Common myeloid progenitor, CD34-positive (primary cell): ENCODE measurements at regions not wholly inside any gene's neighbourhood (a gene's known extent, or its start where the extent isn't known, plus 50 kb on each side); places are given as distances from the start of the nearest gene placed in this dataset.

ENCODE experiments used
- CTCF ChIA-PET: fragments of 350-600 bp; sonication (Branson Sonifier 250); formaldehyde crosslinking; loops from one replicate; lab custom pipeline; 2021; ENCODE audit warnings: antibody characterized with exemption; lab: Charles Lee
- POLR2A ChIA-PET: fragments of 350-600 bp; sonication (Branson Sonifier 250); formaldehyde crosslinking; loops from one replicate; lab custom pipeline; 2021; ENCODE audit warnings: antibody characterized with exemption; lab: Charles Lee
- DNase-seq, 3 donors: peaks; one replicate each; pipeline versions ENCODE4 v3.0.0 to v3.0.0-alpha.2; 2013
- H3K27ac ChIP-seq, 2 experiments: 1 replicate in 1 of 2; 2 replicates in 1 of 2; pipeline ENCODE4 v1.7.0; 2013; ENCODE audit warnings: inconsistent platforms in 2 of 2, low read length in 2 of 2, mild to moderate bottlenecking in 2 of 2, low read depth in 1 of 2, moderate library complexity in 1 of 2; ENCODE audit not compliant: severe bottlenecking in 2 of 2, insufficient read depth in 1 of 2, poor library complexity in 1 of 2
- H3K27me3 ChIP-seq, 5 experiments: replicated peaks in 2 of 5; 1 replicate in 3 of 5; 2 replicates in 2 of 5; pipeline versions ENCODE4 v1.6.1 to v1.7.0; 2013; ENCODE audit warnings: low read length in 4 of 5, mild to moderate bottlenecking in 2 of 5, moderate library complexity in 2 of 5, inconsistent platforms in 1 of 5; ENCODE audit not compliant: insufficient read depth in 5 of 5, control insufficient read depth in 4 of 5
- H3K36me3 ChIP-seq, 4 experiments: 1 replicate in 2 of 4; 2 replicates in 2 of 4; pipeline versions ENCODE4 v1.6.1 to v1.7.0; 2013; ENCODE audit warnings: low read length in 3 of 4, control low read depth in 1 of 4, mild to moderate bottlenecking in 1 of 4; ENCODE audit not compliant: control insufficient read depth in 4 of 4, insufficient read depth in 4 of 4
- H3K4me1 ChIP-seq, 4 experiments: 1 replicate in 3 of 4; 2 replicates in 1 of 4; pipeline versions ENCODE4 v1.6.1 to v1.7.1; 2013; ENCODE audit warnings: low read length in 3 of 4, mild to moderate bottlenecking in 3 of 4, control low read depth in 1 of 4, inconsistent platforms in 1 of 4, moderate library complexity in 1 of 4; ENCODE audit not compliant: control insufficient read depth in 4 of 4, insufficient read depth in 4 of 4; ENCODE audit errors: control extremely low read depth in 1 of 4
- H3K4me3 ChIP-seq, 7 experiments: 1 replicate in 4 of 7; 2 replicates in 3 of 7; pipeline versions ENCODE4 v1.5.1 to v1.7.0; 2013; ENCODE audit warnings: mild to moderate bottlenecking in 7 of 7, low read length in 6 of 7, moderate library complexity in 6 of 7, inconsistent platforms in 2 of 7, low read depth in 2 of 7, control low read depth in 1 of 7; ENCODE audit not compliant: insufficient read depth in 4 of 7, control insufficient read depth in 1 of 7; ENCODE audit errors: extremely low read depth in 1 of 7
- H3K9me3 ChIP-seq, 5 experiments: 1 replicate in 4 of 5; 2 replicates in 1 of 5; pipeline versions ENCODE4 v1.6.1 to v1.7.1; 2013; ENCODE audit warnings: low read length in 4 of 5, mild to moderate bottlenecking in 2 of 5, inconsistent platforms in 1 of 5, low read depth in 1 of 5, moderate library complexity in 1 of 5; ENCODE audit not compliant: control insufficient read depth in 4 of 5, insufficient read depth in 2 of 5; ENCODE audit errors: control extremely low read depth in 1 of 5
- WGBS: methylation state at CpG from one replicate; pipeline ENCODE4 v1.1.5; 2013; ENCODE audit not compliant: insufficient coverage; 5-methylcytosine and 5-hydroxymethylcytosine counted together

DNA sequence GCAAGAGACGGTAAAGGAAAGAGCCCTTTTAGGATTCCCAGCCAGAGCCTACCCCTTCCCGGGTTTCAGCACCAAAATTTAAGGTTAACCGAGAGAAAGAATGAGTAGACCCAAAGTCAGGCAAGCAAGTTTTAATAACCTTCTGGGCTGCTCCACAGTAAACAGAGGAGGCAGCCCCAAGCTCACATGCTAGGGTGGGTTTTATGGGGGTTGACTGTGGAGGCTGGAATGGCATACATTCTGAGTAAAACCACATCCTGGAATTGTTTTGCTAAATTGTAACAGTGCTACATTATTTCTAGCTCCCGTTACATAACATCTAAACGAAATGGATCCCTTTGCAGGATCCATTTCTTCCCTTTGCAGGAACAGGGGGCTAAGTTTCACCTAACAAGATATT, 102.2 kb upstream of the USP9Y start:
- H3K9me3 ChIP-seq, result peaks cover 0 to 2% (median 0%) of the 10 kb centered on the region in 5 experiments
- peaks cover 0 to 3% (median 0%) of the 10 kb centered on the region in 4 experiments for H3K4me1 ChIP-seq
- ChIA-PET CTCF (no interaction called here), POLR2A (interaction anchor here (0.8 kb wide), 1 partner anchor 50 kb away, joined by 3 read pairs; no protein-coding TSS in a partner anchor)
- no peaks in the 10 kb centered on the region for H3K36me3 ChIP-seq
- H3K27ac ChIP-seq, result no peak overlapping the region
- no peak for DNase-seq
- H3K27me3 ChIP-seq, result no peaks in the 10 kb centered on the region
- no CpG with 5 or more reads among the region's 5 CpGs for WGBS
- H3K4me3 ChIP-seq, result no peak overlapping the region

DNA sequence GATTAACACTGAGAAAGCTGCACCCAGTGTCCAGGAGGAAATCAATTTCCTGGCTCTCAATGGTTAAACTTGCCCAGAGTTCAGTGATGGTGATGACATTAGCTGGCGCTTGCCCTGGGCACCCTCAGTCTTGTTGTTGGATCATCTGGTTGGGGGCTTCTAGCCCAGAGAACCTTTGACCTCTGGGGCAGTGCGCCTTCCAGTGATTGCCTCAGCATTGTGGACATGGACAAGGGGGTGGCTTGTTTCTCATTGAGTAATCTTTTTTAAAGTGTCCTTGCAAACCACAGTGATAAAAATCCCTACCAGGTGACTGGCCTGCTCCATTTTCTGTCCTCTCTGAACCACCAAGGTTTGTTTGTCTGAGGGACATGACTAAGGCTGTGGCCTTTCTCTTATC, 95.6 kb upstream of the USP9Y start:
- WGBS, result no CpG with 5 or more reads among the region's 2 CpGs
- no peak overlapping the region for H3K27ac ChIP-seq
- H3K36me3 ChIP-seq, result no peaks in the 10 kb centered on the region
- H3K4me1 ChIP-seq, result no peaks in the 10 kb centered on the region
- no peak for DNase-seq
- H3K27me3 ChIP-seq, result no peaks in the 10 kb centered on the region
- ChIA-PET CTCF (no interaction called here), POLR2A (no interaction called here)
- no peak overlapping the region for H3K4me3 ChIP-seq
- H3K9me3 ChIP-seq, result no peaks in the 10 kb centered on the region

GRCh38 chrY:12610861-12611260, 90.2 kb upstream of the USP9Y start:
- Histone ChIP-seq H3K36me3 (no peaks in the 10 kb centered on the region), H3K27ac (no peak overlapping the region), H3K4me3 (no peak overlapping the region), H3K27me3 (no peaks in the 10 kb centered on the region), H3K4me1 (no peaks in the 10 kb centered on the region), H3K9me3 (no peaks in the 10 kb centered on the region)
- DNase-seq, result no peak
- WGBS, result no CpG with 5 or more reads among the region's 2 CpGs
- ChIA-PET CTCF (no interaction called here), POLR2A (no interaction called here)

DNA sequence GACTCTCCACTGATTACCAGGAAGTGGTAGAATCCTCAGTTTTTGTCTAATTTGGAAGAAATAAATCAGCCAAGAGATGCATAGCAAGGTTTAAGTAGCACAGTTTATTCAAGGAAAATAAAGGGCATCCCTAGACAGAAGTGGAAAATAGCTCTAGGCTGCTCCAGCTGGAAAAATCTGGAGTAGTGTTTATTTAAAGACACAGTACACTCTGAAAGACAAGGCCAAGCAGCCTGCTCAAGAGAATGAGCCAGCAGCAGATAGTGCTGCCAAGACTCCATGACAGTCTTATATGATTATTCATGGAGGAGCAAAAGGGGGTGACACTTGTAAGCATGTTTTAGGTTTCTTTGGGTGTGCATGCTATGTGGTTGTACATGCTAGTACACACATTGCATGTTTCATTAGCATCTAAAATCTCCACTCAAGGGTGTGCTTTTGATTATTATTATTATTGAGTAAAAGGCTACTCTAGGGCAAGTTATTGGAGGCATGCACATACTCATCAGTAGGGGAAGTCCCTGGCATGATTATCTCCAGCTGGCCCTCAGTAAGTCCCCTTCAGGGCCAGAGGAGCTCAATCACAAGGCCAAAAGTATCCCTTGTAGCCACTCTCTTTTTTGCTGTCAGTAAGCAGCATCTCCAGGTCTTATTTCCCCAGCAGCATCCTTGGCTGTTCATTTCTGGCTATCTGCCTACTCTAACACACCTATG, 85.1 kb upstream of the USP9Y start:
- ChIA-PET CTCF (no interaction called here), POLR2A (no interaction called here)
- no peak overlapping the region for H3K4me3 ChIP-seq
- H3K36me3 ChIP-seq, result no peaks in the 10 kb centered on the region
- no peak for DNase-seq
- no peaks in the 10 kb centered on the region for H3K4me1 ChIP-seq
- no peaks in the 10 kb centered on the region for H3K27me3 ChIP-seq
- H3K9me3 ChIP-seq, result no peaks in the 10 kb centered on the region
- no peak overlapping the region for H3K27ac ChIP-seq

DNA sequence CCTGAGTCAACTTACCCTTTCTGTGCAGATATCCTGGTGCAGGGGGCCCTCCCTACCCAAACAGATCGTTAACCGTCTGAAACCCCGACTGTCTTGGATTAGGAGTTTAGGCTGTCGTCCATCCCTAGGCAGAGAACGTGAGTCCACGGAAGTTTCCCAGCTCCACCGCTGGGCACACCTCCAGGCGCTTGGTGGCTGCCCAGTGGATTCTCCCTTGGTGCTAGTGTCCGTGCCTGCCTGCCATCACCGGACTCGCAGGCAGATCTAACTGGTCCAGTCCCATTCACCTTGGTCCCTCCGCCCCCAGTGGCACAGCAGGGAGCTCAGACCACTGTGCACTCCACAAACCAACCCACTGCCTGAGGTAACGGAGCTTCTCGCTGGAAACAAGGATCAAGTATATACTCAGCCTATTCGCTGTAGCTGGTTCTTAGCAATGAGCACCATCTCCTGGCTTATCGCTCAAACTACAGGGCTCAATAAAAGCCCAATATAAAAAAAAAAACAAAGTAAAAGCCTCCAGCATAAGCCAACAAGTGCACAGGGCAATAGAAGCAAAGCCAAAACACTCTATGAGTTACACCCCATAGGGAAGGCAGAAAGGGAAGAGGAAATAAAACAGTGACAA, 79.5 kb upstream of the USP9Y start:
- Histone ChIP-seq H3K27ac (no peak overlapping the region), H3K27me3 (no peaks in the 10 kb centered on the region), H3K9me3 (no peaks in the 10 kb centered on the region), H3K4me3 (no peak overlapping the region), H3K36me3 (no peaks in the 10 kb centered on the region), H3K4me1 (no peaks in the 10 kb centered on the region)
- WGBS, result no CpG with 5 or more reads among the region's 16 CpGs
- CTCF ChIA-PET, result interaction anchor here (0.5 to 1.6 kb wide), 5 partner anchors 10 to 1156 kb away, joined by 3 to 4 read pairs (median 3); no protein-coding TSS in a partner anchor
- peak in 1 of 3 donors; percentile 25 for DNase-seq
- POLR2A ChIA-PET, result no interaction called here

GRCh38 chrY:12623204-12623603, 77.8 kb upstream of the USP9Y start:
- H3K9me3 ChIP-seq, result no peaks in the 10 kb centered on the region
- no peak for DNase-seq
- H3K4me3 ChIP-seq, result no peak overlapping the region
- H3K27me3 ChIP-seq, result no peaks in the 10 kb centered on the region
- H3K36me3 ChIP-seq, result no peaks in the 10 kb centered on the region
- no CpG with 5 or more reads among the region's 1 CpG for WGBS
- no peaks in the 10 kb centered on the region for H3K4me1 ChIP-seq
- ChIA-PET CTCF (interaction anchor here (1.2 kb wide), 1 partner anchor 20 kb away, joined by 4 read pairs; no protein-coding TSS in a partner anchor), POLR2A (no interaction called here)
- H3K27ac ChIP-seq, result no peak overlapping the region

DNA sequence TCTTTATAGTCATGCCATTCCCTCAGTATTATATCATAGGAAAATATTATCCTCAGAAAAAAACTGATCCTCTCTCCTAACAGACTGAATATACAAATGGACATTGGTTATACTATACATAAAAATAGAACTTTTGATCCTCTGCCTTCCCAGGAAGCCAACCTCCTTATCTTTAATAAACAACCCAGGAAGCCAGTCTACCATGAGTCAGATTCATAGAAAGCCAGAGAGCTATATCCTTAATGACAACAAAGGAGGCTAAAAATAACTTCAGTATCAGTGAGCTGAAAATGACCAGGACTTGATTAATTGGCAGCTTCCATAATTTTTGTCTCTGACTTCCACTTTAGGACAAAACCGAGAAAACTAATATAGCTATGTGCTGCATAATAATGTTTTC, 58.0 kb upstream of the USP9Y start:
- no CpG with 5 or more reads among the region's 1 CpG for WGBS
- H3K4me1 ChIP-seq, result peaks cover 0 to 17% (median 0%) of the 10 kb centered on the region in 4 experiments
- POLR2A ChIA-PET, result no interaction called here
- H3K27me3 ChIP-seq, result no peaks in the 10 kb centered on the region
- H3K27ac ChIP-seq, result no peak overlapping the region
- peak in 1 of 3 donors; percentile 6 for DNase-seq
- no peaks in the 10 kb centered on the region for H3K9me3 ChIP-seq
- H3K36me3 ChIP-seq, result no peaks in the 10 kb centered on the region
- H3K4me3 ChIP-seq, result no peak overlapping the region
- CTCF ChIA-PET, result interaction anchor here (1.3 kb wide), 1 partner anchor 20 kb away, joined by 4 read pairs; no protein-coding TSS in a partner anchor
